Mesendoderm (in vitro differentiated cells): ENCODE measurements at regions not wholly inside any gene's neighbourhood (a gene's known extent, or its start where the extent isn't known, plus 50 kb on each side); places are given as distances from the start of the nearest gene placed in this dataset.

ENCODE experiments used
- DNase-seq: peaks from one replicate; pipeline ENCODE4 v3.0.0; 2013
- H2AK5ac ChIP-seq: 2 replicates; pipeline ENCODE4 v1.6.1; 2013; ENCODE audit warnings: low read length, inconsistent platforms
- H2BK120ac ChIP-seq: 2 replicates; pipeline ENCODE4 v1.6.1; 2013; ENCODE audit warnings: low read depth, mild to moderate bottlenecking, low read length, moderate library complexity, mixed read lengths
- H2BK15ac ChIP-seq: replicated peaks from 2 replicates; pipeline ENCODE4 v1.6.1; 2013; ENCODE audit warnings: low read depth, mild to moderate bottlenecking, moderate library complexity
- H2BK5ac ChIP-seq: 2 replicates; pipeline ENCODE4 v1.6.1; 2013; ENCODE audit warnings: low read length, inconsistent platforms
- H3K18ac ChIP-seq: 2 replicates; pipeline ENCODE4 v1.6.1; 2013; ENCODE audit warnings: mild to moderate bottlenecking, low read length, mixed read lengths
- H3K23ac ChIP-seq: one replicate; pipeline ENCODE4 v1.6.1; 2013; ENCODE audit warnings: low read length
- H3K27ac ChIP-seq: 2 replicates; pipeline ENCODE4 v1.5.1; 2013; ENCODE audit warnings: low read depth, mild to moderate bottlenecking, inconsistent platforms, low read length, moderate library complexity
- H3K27me3 ChIP-seq: 2 replicates; pipeline ENCODE4 v1.6.1; 2013; ENCODE audit warnings: low read length, control low read depth, mild to moderate bottlenecking, inconsistent platforms; ENCODE audit not compliant: insufficient read depth, poor library complexity
- H3K36me3 ChIP-seq: 2 replicates; pipeline ENCODE4 v1.6.1; 2013; ENCODE audit warnings: low read length, inconsistent platforms; ENCODE audit not compliant: control insufficient read depth, insufficient read depth
- H3K4ac ChIP-seq: one replicate; pipeline ENCODE4 v1.6.1; 2013; ENCODE audit warnings: low read depth, mild to moderate bottlenecking, low read length, moderate library complexity
- H3K4me1 ChIP-seq: 2 replicates; pipeline ENCODE4 v1.6.1; 2013; ENCODE audit warnings: low read depth, low read length, inconsistent platforms; ENCODE audit not compliant: control insufficient read depth
- H3K4me2 ChIP-seq: 2 replicates; pipeline ENCODE4 v1.6.1; 2013; ENCODE audit warnings: low read length
- H3K4me3 ChIP-seq: 2 replicates; pipeline ENCODE4 v1.5.1; 2013; ENCODE audit warnings: mild to moderate bottlenecking, low read length
- H3K56ac ChIP-seq: one replicate; pipeline ENCODE4 v1.6.1; 2013; ENCODE audit warnings: low read length
- H3K79me1 ChIP-seq: 2 replicates; pipeline ENCODE4 v1.6.1; 2013; ENCODE audit warnings: low read length, inconsistent platforms
- H3K79me2 ChIP-seq: 2 replicates; pipeline ENCODE4 v1.6.1; 2013; ENCODE audit warnings: mild to moderate bottlenecking, low read length; ENCODE audit not compliant: control insufficient read depth, insufficient read depth
- H3K9ac ChIP-seq: 2 replicates; pipeline ENCODE4 v1.6.1; 2013; ENCODE audit warnings: low read length, inconsistent platforms
- H4K5ac ChIP-seq: one replicate; pipeline ENCODE4 v1.6.1; 2013; ENCODE audit warnings: low read length
- H4K8ac ChIP-seq: one replicate; pipeline ENCODE4 v1.6.1; 2013; ENCODE audit warnings: low read depth, mild to moderate bottlenecking, control low read depth, low read length, moderate library complexity
- WGBS: extraction: QIAGEN DNeasy Blood & Tissue Kit; methylation state at CpG from one replicate; pipeline ENCODE4 v1.1.7; 2013; ENCODE audit warnings: low lambda C conversion rate, missing lambda C conversion rate; ENCODE audit not compliant: insufficient coverage; ENCODE audit errors: extremely low coverage; 5-methylcytosine and 5-hydroxymethylcytosine counted together

DNA sequence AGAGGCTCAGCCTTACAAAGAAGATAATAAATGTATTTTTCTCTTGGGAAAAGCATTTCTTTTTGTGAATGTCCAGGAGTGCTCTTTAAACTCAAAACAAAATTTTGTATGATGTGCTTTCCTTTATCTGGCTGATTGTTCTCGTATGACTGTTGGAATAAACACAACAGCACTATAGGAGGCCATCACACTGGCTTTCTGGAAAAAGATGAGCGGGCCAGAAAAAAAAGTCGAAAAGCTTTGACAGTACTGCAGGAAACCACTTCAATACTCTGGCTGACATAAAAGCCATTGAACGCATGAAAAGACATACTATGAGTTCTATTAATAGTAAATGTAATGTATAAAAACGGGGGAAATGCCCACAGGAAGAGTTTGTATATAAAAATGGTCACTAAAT is 64.7 kb upstream of the CTSO start:
- Histone ChIP-seq H2BK15ac (no peak overlapping the region), H3K27ac (no peak overlapping the region), H3K79me1 (no peaks in the 10 kb centered on the region), H3K4me1 (no peaks in the 10 kb centered on the region), H3K9ac (no peak overlapping the region), H3K4ac (no peak overlapping the region), H3K4me3 (no peak overlapping the region), H2BK120ac (no peak overlapping the region), H3K79me2 (no peaks in the 10 kb centered on the region), H3K4me2 (no peak overlapping the region), H3K27me3 (no peaks in the 10 kb centered on the region), H3K23ac (no peak overlapping the region), H4K5ac (no peak overlapping the region), H3K18ac (no peak overlapping the region), H2AK5ac (no peak overlapping the region), H2BK5ac (no peak overlapping the region), H3K56ac (no peak overlapping the region), H4K8ac (no peak overlapping the region), H3K36me3 (no peaks in the 10 kb centered on the region)
- no peak for DNase-seq
- WGBS: no CpG with 5 or more reads among the region's 5 CpGs

DNA sequence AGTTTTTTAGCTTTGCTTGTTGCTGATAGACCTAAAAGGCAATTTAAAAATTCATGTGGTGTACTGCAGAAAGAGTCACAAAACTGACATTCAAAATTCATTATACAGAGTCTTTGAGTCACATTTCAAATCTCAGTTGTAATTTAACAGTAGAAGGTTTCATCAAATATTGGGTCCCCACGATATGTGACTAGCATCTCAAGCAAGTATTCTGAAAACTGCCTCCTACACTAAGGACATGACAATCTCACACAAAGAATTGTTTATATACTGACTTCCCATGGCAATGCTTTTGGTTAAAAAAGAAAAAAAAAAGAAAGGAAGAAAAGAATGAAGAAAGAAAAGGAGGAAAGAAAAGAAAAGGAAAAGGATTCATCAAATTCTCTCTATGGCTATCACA is 62.1 kb upstream of the CTSO start:
- H3K27me3 ChIP-seq: no peaks in the 10 kb centered on the region
- no peaks in the 10 kb centered on the region for H3K36me3 ChIP-seq
- no peak overlapping the region for H2BK120ac ChIP-seq
- no peaks in the 10 kb centered on the region for H3K4me1 ChIP-seq
- H3K23ac ChIP-seq: no peak overlapping the region
- WGBS: no CpG with 5 or more reads among the region's 1 CpG
- no peak overlapping the region for H2BK5ac ChIP-seq
- H3K18ac ChIP-seq: no peak overlapping the region
- H4K5ac ChIP-seq: no peak overlapping the region
- no peak overlapping the region for H3K4me2 ChIP-seq
- no peak overlapping the region for H2BK15ac ChIP-seq
- DNase-seq: no peak
- no peaks in the 10 kb centered on the region for H3K79me1 ChIP-seq
- H4K8ac ChIP-seq: no peak overlapping the region
- no peaks in the 10 kb centered on the region for H3K79me2 ChIP-seq
- H3K4ac ChIP-seq: no peak overlapping the region
- H3K9ac ChIP-seq: no peak overlapping the region
- no peak overlapping the region for H3K56ac ChIP-seq
- no peak overlapping the region for H3K27ac ChIP-seq
- no peak overlapping the region for H2AK5ac ChIP-seq
- H3K4me3 ChIP-seq: no peak overlapping the region

DNA sequence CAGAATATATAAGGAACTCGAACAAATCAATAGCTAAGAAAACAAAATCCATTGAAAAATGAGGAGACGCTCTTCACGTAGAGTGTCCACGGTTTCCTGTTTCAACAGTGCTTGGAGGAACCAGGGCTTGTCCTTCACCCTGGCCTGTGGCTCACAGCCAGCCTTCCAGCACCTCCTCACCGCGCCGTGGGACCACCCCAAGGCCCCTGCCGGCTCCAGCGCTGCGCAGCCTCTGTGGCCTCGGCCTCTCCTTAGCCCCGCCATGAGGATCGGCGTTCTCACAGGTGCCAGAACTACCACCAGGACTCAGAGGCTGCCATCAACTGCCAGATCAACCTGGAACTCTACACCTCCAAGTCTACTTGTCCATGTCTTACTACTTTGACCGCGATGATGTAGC is 52.5 kb upstream of the CTSO start:
- H2BK15ac ChIP-seq: no peak overlapping the region

More for the DNA sequence above, 52.5 kb upstream of the CTSO start:
- H3K56ac ChIP-seq: no peak overlapping the region
- no peak overlapping the region for H4K5ac ChIP-seq
- H3K4me2 ChIP-seq: no peak overlapping the region
- H3K4me3 ChIP-seq: no peak overlapping the region
- no peak overlapping the region for H4K8ac ChIP-seq
- H3K36me3 ChIP-seq: no peaks in the 10 kb centered on the region
- H3K79me2 ChIP-seq: no peaks in the 10 kb centered on the region
- H3K18ac ChIP-seq: no peak overlapping the region
- H3K27ac ChIP-seq: no peak overlapping the region
- no CpG with 5 or more reads among the region's 16 CpGs for WGBS
- H3K4me1 ChIP-seq: no peaks in the 10 kb centered on the region
- no peak overlapping the region for H3K9ac ChIP-seq
- no peaks in the 10 kb centered on the region for H3K79me1 ChIP-seq
- no peak overlapping the region for H2BK5ac ChIP-seq
- no peak overlapping the region for H3K4ac ChIP-seq
- H2BK120ac ChIP-seq: no peak overlapping the region
- H2AK5ac ChIP-seq: no peak overlapping the region
- no peaks in the 10 kb centered on the region for H3K27me3 ChIP-seq
- H3K23ac ChIP-seq: no peak overlapping the region
- DNase-seq: no peak
